GM19328 (cell line): ENCODE measurements at regions not wholly inside any gene's neighbourhood (a gene's known extent, or its start where the extent isn't known, plus 50 kb on each side); places are given as distances from the start of the nearest gene placed in this dataset.
"Not testable (repeated sequence)": the region's sequence is repeated elsewhere in the genome, so short reads cannot be mapped to it uniquely, and the experiment has no call there.

Experiments used
- ATAC-seq: cut with Tn5 transposase; IDR thresholded peaks from one replicate; pipeline ENCODE4 v1.9.1; 2021; ENCODE audit warnings: mild to moderate bottlenecking, moderate library complexity; ENCODE audit not compliant: unreplicated experiment

GRCh38 chr13:85141401-85141800 is 657.8 kb downstream of the SLITRK6 start:
- no peak for ATAC-seq

- ATAC-seq, result no peak
Measured at GRCh38 chr13:85140192-85140591, 659.0 kb downstream of the SLITRK6 start.

GRCh38 chr13:85137516-85137915 is 661.7 kb downstream of the SLITRK6 start:
- no peak for ATAC-seq

- no peak for ATAC-seq
Measured at GRCh38 chr13:85132986-85133385, 666.2 kb downstream of the SLITRK6 start.

GRCh38 chr13:85123501-85123900 is 675.7 kb downstream of the SLITRK6 start:
- not testable (repeated sequence) for ATAC-seq

GRCh38 chr13:85108356-85108755 is 690.9 kb downstream of the SLITRK6 start:
- ATAC-seq, result no peak

- no peak for ATAC-seq
Measured at GRCh38 chr13:85099245-85099644, 700.0 kb downstream of the SLITRK6 start.

- ATAC-seq, result no peak
Measured at GRCh38 chr13:85095418-85096272, 703.6 kb downstream of the SLITRK6 start.

- no peak for ATAC-seq
Measured at GRCh38 chr13:85093808-85094207, 705.4 kb downstream of the SLITRK6 start.

GRCh38 chr13:85091631-85092234 is 707.5 kb downstream of the SLITRK6 start:
- no peak for ATAC-seq

GRCh38 chr13:85089186-85089585 is 710.0 kb downstream of the SLITRK6 start:
- no peak for ATAC-seq

- no peak for ATAC-seq
Measured at GRCh38 chr13:85080691-85081090, 718.5 kb downstream of the SLITRK6 start.

- no peak for ATAC-seq
Measured at GRCh38 chr13:85076343-85076742, 722.9 kb downstream of the SLITRK6 start.

GRCh38 chr13:85074543-85075313 is 724.5 kb downstream of the SLITRK6 start:
- ATAC-seq, result no peak

- no peak for ATAC-seq
Measured at GRCh38 chr13:85068231-85068630, 731.0 kb downstream of the SLITRK6 start.

- no peak for ATAC-seq
Measured at GRCh38 chr13:85040215-85040614, 759.0 kb downstream of the SLITRK6 start.

- ATAC-seq, result no peak
Measured at GRCh38 chr13:85031771-85032170, 767.4 kb downstream of the SLITRK6 start.

GRCh38 chr13:85028035-85028434 is 771.2 kb downstream of the SLITRK6 start:
- no peak for ATAC-seq

GRCh38 chr13:85019121-85019520 is 780.1 kb downstream of the SLITRK6 start:
- no peak for ATAC-seq

GRCh38 chr13:85013006-85013405 is 786.2 kb downstream of the SLITRK6 start:
- no peak for ATAC-seq

- no peak for ATAC-seq
Measured at GRCh38 chr13:85009447-85009846, 789.8 kb downstream of the SLITRK6 start.

GRCh38 chr13:84999252-84999651 is 800.0 kb downstream of the SLITRK6 start:
- no peak for ATAC-seq
